GM12874 (cell line): ENCODE measurements at regions not wholly inside any gene's neighbourhood (a gene's known extent, or its start where the extent isn't known, plus 50 kb on each side); places are given as distances from the start of the nearest gene placed in this dataset.

Experiments used
- CTCF ChIP-seq: IDR thresholded peaks from 2 replicates; pipeline ENCODE4 v1.5.1; 2011; ENCODE audit warnings: low read depth, mild to moderate bottlenecking, control low read depth, low read length, moderate library complexity; ENCODE audit not compliant: insufficient read depth

GRCh38 chr2:221006084-221006483 lies 566.0 kb downstream of the EPHA4 start:
- no peak for TF ChIP-seq CTCF

GRCh38 chr2:221016551-221016950 lies 555.6 kb downstream of the EPHA4 start:
- no peak for TF ChIP-seq CTCF

- no peak for TF ChIP-seq CTCF
Measured at GRCh38 chr2:221018262-221018661, 553.8 kb downstream of the EPHA4 start.

- TF ChIP-seq CTCF: no peak
Measured at GRCh38 chr2:221019668-221020067, 552.4 kb downstream of the EPHA4 start.

- TF ChIP-seq CTCF: no peak
Measured at GRCh38 chr2:221022554-221022953, 549.5 kb downstream of the EPHA4 start.

GRCh38 chr2:221025398-221025797 lies 546.7 kb downstream of the EPHA4 start:
- no peak for TF ChIP-seq CTCF

- no peak for TF ChIP-seq CTCF
Measured at GRCh38 chr2:221034026-221034701, 537.9 kb downstream of the EPHA4 start.
